Prostate gland (tissue), 2 donors: ENCODE measurements at regions not wholly inside any gene's neighbourhood (a gene's known extent, or its start where the extent isn't known, plus 50 kb on each side); places are given as distances from the start of the nearest gene placed in this dataset.

ENCODE experiments used
- DNase-seq: peaks from one replicate; pipeline ENCODE4 v3.0.0-alpha.2; 2019; ENCODE audit warnings: low spot score
- H3K27ac ChIP-seq, 2 donors: fragments of 200-600 bp; sonication (generic); 2 replicates each; pipeline ENCODE4 v1.5.1; 2017 to 2019
- H3K27me3 ChIP-seq: fragments of 200-600 bp; sonication (generic); replicated peaks from 2 replicates; pipeline ENCODE4 v1.5.1; 2019; ENCODE audit not compliant: insufficient read depth
- H3K36me3 ChIP-seq, 2 donors: fragments of 200-600 bp; sonication (generic); 1 replicate in 1 of 2; 2 replicates in 1 of 2; pipeline versions ENCODE4 v1.5.1 to v1.8.1; 2017 to 2019
- H3K4me1 ChIP-seq: fragments of 200-600 bp; sonication (generic); replicated peaks from 2 replicates; pipeline ENCODE4 v1.5.1; 2019
- H3K4me3 ChIP-seq, 2 donors: fragments of 200-600 bp; sonication (generic); 2 replicates each; pipeline ENCODE4 v1.5.1; 2017 to 2019
- H3K9me3 ChIP-seq: fragments of 200-600 bp; sonication (generic); 2 replicates; pipeline ENCODE4 v1.5.1; 2017
- CTCF ChIP-seq, 4 experiments: fragments of 200-600 bp in 2 of 4; fragments of 450-650 bp in 2 of 4; sonication (generic) in 2 of 4; IDR thresholded peaks; 1 replicate in 3 of 4; 2 replicates in 1 of 4; pipeline ENCODE4 v1.5.1; 2016 to 2019; ENCODE audit warnings: antibody characterized with exemption in 4 of 4, mild to moderate bottlenecking in 2 of 4, moderate library complexity in 2 of 4
- POLR2A ChIP-seq: fragments of 450-650 bp; IDR thresholded peaks from one replicate; pipeline ENCODE4 v1.6.1; 2016; ENCODE audit warnings: antibody characterized with exemption, mild to moderate bottlenecking
- POLR2AphosphoS5 ChIP-seq: sonication (generic); formaldehyde crosslinking; IDR thresholded peaks from one replicate; pipeline ENCODE4 v1.6.1; 2017; ENCODE audit warnings: antibody characterized with exemption
- WGBS: methylation state at CpG from one replicate; pipeline ENCODE4 v1.1.5; 2018; 5-methylcytosine and 5-hydroxymethylcytosine counted together
- intact Hi-C: fragments of 100-400 bp; cut with DNase I; formaldehyde crosslinking; loops from one replicate; pipeline ENCODE4 v1.14.2; 2022

GRCh38 chr9:108599571-108599970, 256.2 kb downstream of the ACTL7B start:
- Histone ChIP-seq H3K9me3 (no peaks in the 10 kb centered on the region), H3K27ac (no peak overlapping the region), H3K4me1 (no peaks in the 10 kb centered on the region), H3K27me3 (no peaks in the 10 kb centered on the region), H3K4me3 (no peak overlapping the region), H3K36me3 (no peaks in the 10 kb centered on the region)
- 87% methylated on average over 1 of the region's 1 CpG for WGBS
- intact Hi-C loops = no loop called here
- no peak for DNase-seq
- TF ChIP-seq CTCF (IDR thresholded peaks at IDR 0.05) (no peak), POLR2AphosphoS5 (no peak), POLR2A (no peak)

- intact Hi-C loops = no loop called here
These were observed 264.7 kb downstream of the ACTL7B start for GRCh38 chr9:108591121-108591520.

GRCh38 chr9:108588246-108588645, 267.5 kb downstream of the ACTL7B start:
- no peak for TF ChIP-seq POLR2AphosphoS5
- TF ChIP-seq CTCF (IDR thresholded peaks at IDR 0.05) = no peak
- TF ChIP-seq POLR2A = no peak
- intact Hi-C loops = no loop called here
- H3K27ac ChIP-seq = no peak overlapping the region
- no peaks in the 10 kb centered on the region for H3K36me3 ChIP-seq
- no peak overlapping the region for H3K4me3 ChIP-seq
- DNase-seq = no peak
- WGBS = 72% methylated on average over 3 of the region's 3 CpGs
- no peaks in the 10 kb centered on the region for H3K9me3 ChIP-seq
- no peaks in the 10 kb centered on the region for H3K27me3 ChIP-seq
- H3K4me1 ChIP-seq = no peaks in the 10 kb centered on the region

More at GRCh38 chr9:108591121-108591520, 264.7 kb downstream of the ACTL7B start:
- H3K4me3 ChIP-seq = no peak overlapping the region
- no peak for TF ChIP-seq CTCF (IDR thresholded peaks at IDR 0.05)
- no peak for TF ChIP-seq POLR2A
- TF ChIP-seq POLR2AphosphoS5 = no peak
- no peak overlapping the region for H3K27ac ChIP-seq
- no peak for DNase-seq
- no peaks in the 10 kb centered on the region for H3K9me3 ChIP-seq
- no peaks in the 10 kb centered on the region for H3K27me3 ChIP-seq
- no peaks in the 10 kb centered on the region for H3K4me1 ChIP-seq
- H3K36me3 ChIP-seq = no peaks in the 10 kb centered on the region
- WGBS = 95% methylated on average over 1 of the region's 1 CpG

DNA sequence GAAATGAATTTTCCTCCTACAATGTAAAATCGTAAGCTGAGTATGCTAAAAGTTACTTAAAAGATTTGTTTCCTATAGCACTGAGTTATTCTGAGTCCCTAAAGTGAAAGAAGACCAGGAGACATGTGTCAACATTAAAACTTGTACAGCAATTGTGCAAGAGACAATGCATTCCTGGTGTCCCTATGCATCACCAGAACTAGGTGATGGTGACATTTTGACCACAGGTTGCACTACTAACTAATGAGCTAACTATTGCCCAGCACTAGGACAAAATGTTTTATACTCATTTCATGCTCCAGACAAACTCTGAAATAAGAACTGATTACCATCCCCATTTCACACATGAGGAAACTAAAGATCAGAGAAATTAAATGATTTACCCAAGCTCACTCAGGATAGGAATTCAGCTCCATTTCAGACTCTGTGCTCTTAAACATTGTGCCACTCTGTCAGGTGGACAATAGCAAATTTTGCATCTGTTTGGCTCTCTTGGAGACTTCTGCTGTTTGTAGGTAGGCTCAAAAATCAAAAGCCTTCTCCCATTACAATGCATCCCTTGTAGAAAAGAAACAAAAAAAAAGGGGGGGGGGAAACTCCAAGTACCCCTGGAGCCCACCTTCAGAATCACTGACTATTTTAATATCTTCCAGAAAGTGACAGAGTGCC, 269.2 kb downstream of the ACTL7B start:
- no peak overlapping the region for H3K27ac ChIP-seq
- H3K9me3 ChIP-seq = no peaks in the 10 kb centered on the region
- H3K4me1 ChIP-seq = no peaks in the 10 kb centered on the region
- TF ChIP-seq CTCF (IDR thresholded peaks at IDR 0.05) (no peak), POLR2AphosphoS5 (no peak), POLR2A (no peak)
- H3K4me3 ChIP-seq = no peak overlapping the region
- no peaks in the 10 kb centered on the region for H3K27me3 ChIP-seq
- 97% methylated on average over 1 of the region's 1 CpG for WGBS
- DNase-seq = no peak
- intact Hi-C loops = no loop called here
- no peaks in the 10 kb centered on the region for H3K36me3 ChIP-seq

DNA sequence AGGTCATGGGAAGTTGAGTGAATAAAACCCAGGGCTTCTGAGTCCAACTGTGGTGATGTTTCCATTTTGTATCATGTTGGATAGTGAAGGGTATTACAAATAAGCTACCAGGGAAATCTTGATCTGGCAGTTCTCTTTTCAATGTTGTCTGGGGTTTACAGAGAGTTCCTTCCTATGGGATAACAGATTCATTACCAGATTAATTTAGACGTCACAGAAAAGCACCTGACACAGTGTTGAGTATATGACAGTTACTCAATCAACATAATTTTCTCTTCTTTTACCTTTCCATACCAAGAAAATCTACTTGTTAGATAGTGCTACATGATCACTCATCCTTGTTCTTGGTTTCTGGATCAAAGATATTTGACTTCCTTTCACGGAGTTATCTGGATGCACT, 270.9 kb downstream of the ACTL7B start:
- Histone ChIP-seq H3K4me1 (no peaks in the 10 kb centered on the region), H3K4me3 (no peak overlapping the region), H3K27ac (no peak overlapping the region), H3K27me3 (no peaks in the 10 kb centered on the region), H3K36me3 (no peaks in the 10 kb centered on the region), H3K9me3 (no peaks in the 10 kb centered on the region)
- intact Hi-C loops = no loop called here
- DNase-seq = no peak
- TF ChIP-seq CTCF (IDR thresholded peaks at IDR 0.05) (no peak), POLR2A (no peak), POLR2AphosphoS5 (no peak)
- WGBS = 79% methylated on average over 2 of the region's 2 CpGs
